HG03520 (cell line): ENCODE measurements at regions not wholly inside any gene's neighbourhood (a gene's known extent, or its start where the extent isn't known, plus 50 kb on each side); places are given as distances from the start of the nearest gene placed in this dataset.
A peak's percentile ranks its signal among the peaks of the same experiment; 100 is the strongest.

Experiments
- ATAC-seq: cut with Tn5 transposase; IDR thresholded peaks from one replicate; pipeline ENCODE4 v1.9.1; 2021; ENCODE audit warnings: mild to moderate bottlenecking, moderate library complexity; ENCODE audit not compliant: unreplicated experiment

DNA sequence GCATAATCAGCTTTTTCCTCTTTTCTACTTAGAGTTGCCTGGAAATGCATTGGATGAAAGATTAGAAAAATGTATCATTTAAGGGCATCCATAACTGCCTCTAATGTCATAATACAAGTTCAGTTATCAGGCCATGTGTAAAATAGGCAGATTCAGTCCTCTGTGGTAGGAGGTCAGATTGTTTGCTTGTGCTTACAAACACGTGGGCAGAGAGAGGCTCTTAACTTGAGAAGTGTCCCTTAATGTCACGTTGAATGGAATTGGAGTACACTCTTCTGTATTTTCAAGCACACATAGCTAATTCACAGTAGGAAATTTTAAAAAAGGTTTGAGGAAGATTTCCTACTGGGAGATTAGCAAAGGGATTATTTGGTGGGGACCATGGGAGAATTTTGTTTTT lies 359.8 kb upstream of the MTPN start:
- no peak for ATAC-seq

DNA sequence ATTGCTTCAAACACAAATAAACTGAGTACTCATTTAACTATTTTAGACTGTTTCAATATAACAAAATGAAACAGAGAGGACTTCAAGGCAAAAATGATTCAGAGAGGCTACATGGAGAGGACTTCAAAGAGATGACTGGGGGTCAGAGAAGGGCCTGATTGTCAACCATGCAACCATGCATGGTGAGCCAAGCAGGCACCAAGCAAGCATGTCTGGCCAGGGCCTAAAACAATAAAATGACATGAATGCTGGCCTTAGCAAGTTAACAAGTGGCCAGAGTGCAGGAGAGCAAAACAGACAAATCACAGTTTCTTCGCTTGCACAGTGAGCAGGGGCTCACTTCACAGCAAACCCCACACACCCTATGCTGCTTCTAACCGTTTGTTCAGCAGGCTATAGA lies 356.5 kb upstream of the MTPN start:
- ATAC-seq = no peak

DNA sequence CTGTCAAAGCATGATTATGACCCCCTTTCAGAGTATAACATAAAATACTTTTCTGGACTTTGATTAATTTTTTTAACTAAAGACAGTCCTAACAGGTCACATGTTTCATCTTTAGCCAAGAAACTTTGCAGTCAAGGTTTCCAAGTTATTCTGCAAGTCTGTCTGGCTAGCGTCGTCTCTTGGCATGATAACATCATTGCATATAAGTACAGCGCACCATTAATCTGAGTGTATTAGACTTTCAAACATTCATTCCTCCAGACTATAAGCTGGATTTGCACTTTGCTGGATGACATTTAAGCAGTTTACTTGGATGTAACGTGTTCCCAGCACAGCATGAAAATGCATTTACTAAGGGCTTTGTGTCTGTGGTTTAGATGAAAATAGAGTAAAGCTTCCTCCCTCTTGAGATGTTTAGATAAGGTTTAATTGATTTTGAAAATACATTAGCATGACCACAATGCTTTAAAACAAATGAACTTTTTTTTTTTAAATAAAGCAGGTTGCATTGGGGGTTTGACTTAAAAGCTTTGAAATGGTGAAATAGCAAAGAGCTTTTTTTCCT lies 349.0 kb upstream of the MTPN start:
- no peak for ATAC-seq

DNA sequence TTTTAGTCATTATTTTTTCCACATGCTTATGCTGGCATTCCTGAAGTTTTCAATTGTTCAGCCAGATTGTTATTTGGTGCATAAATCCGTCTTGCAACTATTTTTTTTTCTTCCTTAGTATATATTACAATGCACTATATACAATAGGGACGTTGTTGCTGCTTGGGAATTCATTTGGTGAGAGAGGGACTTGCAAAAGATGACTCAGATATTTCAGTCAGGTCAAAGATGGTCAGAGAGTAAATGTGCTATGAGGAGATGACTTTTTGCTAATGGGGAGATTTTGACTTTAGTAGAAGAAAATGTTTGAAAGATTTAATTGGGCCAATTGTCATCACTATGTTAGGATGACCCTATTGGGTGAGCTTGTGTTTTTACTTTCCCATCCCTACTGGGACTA lies 348.4 kb upstream of the MTPN start:
- no peak for ATAC-seq

DNA sequence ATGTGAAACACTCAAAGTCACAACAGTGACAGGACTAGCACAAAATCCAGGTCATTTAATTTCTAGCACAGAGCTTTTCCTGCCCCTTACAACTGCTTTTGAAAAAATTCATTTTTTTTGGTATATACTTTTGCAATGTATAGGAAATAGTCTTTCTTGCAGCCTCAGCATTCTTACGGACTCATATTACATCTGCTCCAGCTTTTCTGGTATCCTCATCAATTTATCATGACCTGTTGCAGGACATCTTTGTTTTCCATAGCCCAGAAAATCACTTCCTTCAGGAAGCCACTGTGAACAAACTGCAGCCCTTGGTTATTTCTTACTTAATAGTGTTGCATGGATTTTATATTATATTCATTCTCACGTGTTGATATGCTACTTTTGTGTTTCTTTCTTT lies 347.9 kb upstream of the MTPN start:
- no peak for ATAC-seq

DNA sequence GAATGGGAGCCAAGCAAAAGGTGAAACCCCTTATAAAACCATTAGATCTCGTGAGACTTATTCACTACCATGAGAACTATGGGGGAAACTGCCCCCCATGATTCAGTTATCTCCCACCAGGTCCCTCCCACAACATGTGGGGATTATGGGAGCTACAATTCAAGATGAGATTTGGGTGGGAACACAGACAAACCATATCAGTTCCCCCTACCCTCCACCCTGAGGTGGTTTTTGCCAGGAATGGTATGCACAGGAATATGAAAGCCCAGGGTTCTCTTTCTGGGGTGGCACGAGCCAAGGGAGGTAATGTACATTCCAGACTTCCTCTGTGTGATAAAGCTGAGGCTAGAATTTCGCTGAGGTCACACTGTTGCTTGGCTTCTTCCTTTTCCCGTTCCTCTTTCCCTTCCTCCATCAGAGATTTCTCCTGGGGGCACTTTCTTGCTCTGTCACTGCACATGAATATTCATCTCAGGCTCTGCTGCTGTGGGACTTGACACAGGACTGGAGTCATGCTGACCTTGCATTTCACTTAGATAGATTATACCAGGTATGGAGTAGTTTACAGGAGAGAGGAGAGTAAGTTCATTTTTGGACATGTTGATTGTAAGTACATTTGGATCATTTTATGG lies 347.0 kb upstream of the MTPN start:
- no peak for ATAC-seq

DNA sequence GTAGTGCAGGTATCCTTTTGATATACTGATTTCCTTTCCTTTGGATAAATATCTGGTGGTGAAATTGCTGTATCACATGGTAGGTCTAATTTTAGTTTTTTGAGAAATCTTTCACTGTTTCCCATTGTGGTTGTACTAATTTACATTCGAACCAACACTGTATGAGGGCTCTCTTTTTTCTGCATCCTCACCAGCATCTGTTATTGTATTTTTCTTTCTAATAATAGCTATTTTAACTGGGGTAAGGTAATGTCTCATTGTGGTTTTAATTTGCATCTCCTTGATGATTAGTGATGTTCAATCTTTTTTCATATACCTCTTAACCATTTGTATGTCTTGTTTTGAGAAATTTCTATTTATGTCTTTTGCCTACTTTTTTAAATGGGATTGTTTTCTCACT lies 335.4 kb upstream of the MTPN start:
- ATAC-seq = peak; percentile 91

DNA sequence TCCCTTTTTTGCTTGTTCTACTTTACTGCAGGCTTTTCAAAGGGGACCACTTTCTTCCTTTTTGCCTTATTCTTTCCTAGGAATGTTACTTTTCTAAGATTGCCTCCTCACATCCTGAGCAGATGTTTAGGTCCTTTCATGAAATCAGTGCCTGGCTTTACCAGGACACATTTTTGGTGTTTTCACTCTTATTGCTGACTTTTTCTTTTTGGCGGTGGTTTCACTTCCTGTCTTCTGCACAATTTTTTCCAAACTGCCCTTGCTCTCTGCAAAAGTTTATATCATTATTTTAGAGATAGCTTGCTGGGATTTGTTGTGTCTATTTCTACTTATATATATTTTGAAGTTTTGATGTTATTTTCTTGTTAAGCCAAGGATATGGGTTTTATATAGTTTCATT lies 332.2 kb upstream of the MTPN start:
- no peak for ATAC-seq

DNA sequence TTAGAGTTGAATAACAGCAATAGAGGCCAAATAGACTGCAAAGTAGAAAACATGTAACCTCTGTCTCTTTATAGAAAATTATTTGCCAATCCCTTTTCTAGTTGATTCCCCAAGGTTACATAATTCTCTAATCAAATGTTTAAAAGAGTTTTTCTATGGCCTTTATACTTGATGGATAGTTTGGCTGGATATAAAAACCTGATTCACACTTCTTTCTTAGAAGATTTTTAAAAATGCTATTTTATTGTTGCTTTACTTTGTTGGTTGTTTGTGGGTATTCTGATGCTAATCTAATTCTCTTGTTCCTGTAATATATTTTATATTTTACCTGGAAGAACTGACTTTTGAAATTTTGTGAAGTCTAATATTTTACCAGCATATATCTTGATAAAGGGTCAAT lies 331.1 kb upstream of the MTPN start:
- ATAC-seq = no peak

DNA sequence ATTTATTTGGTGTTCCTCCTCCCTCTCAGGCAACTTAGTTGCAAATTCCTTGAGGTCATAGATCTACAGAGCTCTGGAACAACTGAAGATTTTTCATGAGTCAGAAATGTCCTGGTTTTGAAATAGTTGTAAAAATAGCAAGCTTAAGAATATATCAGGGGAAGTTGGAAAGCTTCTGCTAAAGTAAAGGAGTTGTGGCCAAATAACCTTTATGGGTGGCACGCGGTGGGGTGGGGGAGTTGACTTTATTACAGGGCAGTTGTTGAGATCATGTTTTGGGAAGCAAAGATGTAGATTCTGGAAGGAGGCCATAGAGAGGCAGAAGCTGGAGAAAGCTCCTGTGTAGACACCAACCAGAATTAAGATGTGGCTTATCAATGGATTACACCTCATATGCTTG lies 326.0 kb upstream of the MTPN start:
- ATAC-seq = no peak

DNA sequence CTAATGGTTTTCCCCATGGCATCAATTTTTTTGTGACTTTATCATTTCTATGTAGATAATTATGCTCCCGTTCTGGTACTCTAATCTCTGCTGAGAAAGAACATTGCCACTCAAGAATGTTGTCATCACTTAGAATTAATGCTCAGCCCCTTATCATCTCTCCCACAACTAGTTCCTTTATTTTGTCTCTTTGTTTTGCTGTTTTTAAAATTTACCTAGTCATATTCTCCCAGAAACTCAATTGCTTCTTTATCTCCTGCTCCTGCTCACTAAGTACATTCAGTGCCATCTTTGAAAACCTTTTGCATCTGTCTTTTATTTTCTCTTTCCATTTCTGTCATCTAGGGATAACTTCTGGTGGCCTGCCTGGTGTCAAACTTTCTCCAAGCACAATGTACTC lies 324.9 kb upstream of the MTPN start:
- ATAC-seq = no peak

DNA sequence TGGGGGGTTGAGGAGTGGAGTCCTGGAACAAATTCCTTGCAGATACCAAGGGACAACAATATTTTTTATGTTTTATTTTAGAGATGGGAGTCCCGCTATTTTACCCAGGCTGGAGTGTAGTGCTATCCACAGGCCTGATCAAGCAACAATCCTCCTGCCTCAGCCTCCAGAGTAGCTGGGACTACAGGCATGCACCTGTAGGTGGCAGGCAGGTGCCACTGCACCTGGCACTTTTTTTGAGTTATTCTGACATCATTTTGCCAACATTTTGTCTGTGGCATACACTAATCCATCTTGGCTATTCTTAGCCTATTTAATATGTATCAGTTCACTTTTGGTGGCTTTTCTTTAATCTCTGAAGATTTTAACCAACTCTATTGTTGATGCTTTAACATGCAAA lies 317.8 kb upstream of the MTPN start:
- no peak for ATAC-seq

DNA sequence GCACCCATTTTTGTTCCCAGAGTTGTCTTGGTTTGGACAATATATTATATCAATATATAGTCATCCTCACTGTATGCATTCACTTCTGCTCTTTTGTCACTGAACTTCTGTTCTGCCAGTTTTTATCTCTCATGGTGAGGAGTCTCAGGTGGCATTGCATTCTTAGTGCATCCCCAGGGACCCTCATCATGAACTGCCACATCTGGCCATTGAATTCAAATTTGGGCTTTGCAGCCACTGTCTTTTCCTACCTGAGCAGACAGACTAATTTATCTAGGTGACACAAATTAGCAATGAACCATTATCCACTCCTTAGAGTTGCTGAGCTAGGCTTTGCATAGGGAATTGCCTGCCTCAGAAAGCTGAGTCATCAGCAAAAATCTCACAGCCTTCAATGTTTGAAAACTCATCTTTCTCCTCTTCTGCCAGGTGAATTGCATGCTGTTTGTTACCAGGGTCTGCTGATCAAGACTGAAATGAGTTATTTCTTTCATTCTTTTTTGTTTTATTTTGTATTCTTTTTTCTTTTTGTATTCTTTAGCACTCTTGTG lies 316.8 kb upstream of the MTPN start:
- no peak for ATAC-seq

DNA sequence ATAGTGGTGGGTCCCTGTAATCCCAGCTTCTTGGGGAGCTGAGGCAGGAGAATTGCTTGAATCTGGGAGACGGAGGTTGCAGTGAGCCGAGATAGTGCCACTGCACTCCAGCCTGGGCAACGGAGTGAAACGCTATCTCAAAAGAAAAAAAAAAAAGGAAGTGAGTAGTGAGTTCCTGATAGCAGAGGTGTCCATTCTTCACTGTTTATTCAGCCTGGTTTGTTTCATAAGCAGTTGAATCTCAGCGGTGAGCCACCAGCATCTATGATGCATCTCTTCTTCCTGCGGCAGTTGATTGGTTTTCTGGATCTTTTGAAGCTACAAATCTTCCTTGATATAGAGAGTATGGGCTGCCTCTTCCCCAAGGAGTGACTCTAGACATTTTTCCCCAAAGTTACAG lies 316.1 kb upstream of the MTPN start:
- ATAC-seq = peak; percentile 98

DNA sequence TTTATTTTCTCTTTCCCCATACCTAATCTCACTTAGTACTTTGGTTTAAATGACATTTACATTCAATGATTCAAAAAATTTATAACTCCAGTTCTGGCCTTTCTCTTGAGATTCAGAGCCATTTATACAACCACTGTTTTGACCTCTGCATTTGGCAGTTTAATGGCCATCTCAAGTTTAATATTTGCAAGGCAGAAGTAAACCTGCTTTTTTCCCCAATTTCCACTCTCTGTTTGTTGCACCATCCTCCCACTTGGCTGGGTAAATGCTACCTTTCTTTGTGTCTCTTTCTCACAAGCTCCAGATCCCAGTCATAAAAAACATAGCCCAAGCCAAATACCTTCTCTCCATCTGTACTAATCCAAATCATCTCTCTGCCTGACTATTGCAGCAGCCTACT lies 315.2 kb upstream of the MTPN start:
- no peak for ATAC-seq

DNA sequence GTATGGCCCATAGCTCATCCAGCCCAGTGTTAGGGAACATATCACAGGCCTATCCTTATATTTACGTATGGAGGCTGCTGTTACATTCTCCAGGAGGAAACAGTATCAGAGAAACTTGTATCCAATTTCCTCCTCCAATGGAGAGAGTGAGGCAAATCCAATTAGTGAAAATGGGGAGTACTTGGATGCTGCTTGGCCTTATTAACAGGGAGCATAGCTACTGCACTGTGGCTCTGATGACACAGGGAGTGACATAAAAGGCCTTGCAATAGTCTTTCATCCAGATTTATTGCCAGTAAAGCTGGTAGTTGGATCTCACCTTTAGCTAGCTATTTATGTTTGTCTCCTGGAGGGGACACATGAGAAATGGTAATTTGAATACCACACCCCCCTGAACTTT lies 313.2 kb upstream of the MTPN start:
- ATAC-seq = no peak

DNA sequence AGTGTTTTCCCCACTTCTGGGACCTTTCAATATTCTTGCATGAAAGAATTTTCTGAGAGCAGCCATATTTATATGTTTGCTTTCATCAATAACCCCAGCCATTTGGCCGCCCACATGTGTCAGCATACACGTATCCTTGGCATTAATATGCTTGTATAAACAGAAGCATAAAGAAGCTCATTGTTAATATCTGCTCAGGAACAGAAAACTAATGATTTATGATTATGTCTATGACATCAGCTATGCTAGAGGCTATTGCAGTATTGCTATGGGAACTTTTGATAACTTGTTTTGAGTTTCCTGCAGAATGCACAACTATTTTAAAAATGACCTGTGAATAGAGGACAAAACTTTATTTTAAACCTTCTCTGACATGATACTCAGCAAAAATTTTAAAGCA lies 300.9 kb upstream of the MTPN start:
- no peak for ATAC-seq

DNA sequence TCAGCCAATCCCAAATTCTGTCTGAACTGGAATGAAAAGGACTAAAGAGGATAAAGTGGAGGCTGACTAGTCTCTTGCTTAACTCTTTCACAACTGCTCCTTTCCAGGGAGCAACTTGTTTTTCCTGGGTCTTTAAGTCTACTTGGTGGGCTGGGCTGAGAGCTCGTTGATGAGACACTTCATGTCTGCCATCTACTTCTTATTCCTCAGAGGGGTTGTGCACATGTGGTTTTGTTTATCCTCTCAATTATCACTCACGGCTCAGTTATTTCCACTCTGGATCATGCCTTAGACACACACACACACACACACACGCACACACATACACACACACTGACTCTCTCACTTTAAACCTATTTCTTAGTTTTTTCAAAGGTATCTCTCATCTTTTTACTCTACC lies 298.6 kb upstream of the MTPN start:
- ATAC-seq = no peak

DNA sequence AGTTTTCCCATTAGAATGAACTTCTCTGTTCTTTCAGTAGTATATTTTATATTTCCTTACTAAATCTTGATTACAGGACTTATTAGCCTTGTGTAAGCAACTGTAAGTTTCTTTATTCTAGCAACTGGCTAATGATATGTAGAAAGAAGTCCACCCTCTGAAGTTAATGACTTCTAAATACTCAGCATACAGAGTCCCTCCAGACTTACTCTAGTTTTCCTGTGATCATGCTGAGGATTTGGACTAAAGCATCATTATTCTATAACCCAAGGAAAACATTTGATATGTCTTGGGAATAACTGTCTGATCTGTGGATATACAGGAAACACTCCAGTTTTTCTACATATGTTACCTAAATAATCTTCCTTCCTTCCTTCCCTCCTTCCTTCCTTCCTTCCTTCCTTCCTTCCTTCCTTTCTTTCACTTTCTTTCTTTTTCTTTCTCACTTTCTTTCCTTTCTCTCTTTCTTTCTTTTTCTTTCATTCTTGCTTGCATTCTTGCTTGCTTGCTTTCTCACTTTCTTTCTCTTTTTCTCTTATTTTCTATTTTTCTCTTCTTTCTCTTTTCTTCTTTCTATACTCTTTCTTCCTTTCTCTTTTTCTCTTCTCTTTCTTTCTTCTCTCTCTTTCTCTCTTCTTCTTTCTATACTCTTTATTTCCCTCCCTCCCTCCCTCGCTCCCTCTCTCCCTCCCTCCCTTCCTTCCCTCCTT lies 297.6 kb upstream of the MTPN start:
- no peak for ATAC-seq

DNA sequence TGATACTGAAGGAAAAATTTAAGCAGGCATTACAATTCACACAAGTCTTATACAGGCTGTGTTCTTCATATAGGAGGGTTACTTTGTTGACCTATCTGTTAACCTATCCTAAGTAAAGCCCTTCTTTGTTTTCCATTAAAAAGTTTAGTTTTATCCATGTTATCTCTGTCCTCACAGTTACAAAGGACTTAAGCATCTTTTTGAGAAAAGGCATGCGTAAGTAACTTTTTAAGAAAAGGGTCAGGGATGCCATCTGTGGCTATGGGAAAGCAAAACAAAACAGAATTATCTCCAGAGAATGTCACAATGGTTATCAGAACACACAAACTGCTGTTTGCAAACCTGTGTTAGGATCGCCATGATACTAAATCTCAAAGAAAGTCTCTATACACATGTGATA lies 295.8 kb upstream of the MTPN start:
- ATAC-seq = no peak

DNA sequence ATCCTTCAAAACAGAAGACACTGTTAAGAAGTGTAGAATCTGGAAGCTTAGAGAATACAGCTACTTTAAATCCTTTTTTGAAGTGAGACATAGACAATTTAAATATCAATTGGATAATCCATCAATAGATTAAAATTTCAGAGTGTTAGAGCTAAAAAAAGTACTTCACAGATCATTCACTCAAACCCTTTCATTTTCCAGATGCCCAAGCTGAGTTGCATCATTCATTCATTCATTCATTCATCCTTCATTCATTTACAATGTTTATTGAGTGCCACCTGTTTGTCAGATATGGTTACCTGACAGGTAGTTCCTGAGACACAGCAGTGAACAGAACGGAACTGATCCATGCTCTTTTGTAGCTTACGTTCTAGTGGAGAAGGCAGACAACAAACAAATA lies 290.7 kb upstream of the MTPN start:
- ATAC-seq = no peak

DNA sequence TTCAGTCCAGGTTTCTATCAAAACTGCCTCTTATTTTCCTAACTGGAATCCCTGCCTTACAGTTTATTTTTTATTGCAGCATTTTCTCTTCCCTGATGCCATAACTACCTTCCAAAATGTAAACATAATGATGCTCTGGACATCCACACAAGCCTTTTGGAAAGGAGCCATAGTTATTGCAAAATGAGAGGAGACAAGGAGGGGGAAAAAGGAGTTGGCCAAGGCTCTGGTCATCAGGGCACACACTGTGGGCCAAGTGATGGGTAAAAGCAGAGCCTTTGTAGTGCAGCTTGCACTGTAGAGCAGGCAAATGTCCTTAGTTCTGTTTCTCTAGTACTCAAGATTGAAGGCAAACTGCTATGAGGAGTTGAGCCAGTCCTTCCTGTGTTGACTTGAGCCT lies 289.3 kb upstream of the MTPN start:
- ATAC-seq = no peak
